Smooth muscle cell (in vitro differentiated cells): ENCODE measurements at regions not wholly inside any gene's neighbourhood (a gene's known extent, or its start where the extent isn't known, plus 50 kb on each side); places are given as distances from the start of the nearest gene placed in this dataset.

Experiments
- DNase-seq: peaks from one replicate; lab custom pipeline; 2025; ENCODE audit not compliant: unreplicated experiment; lab: John Stamatoyannopoulos, UW
- H2AFZ ChIP-seq: fragments of 200-600 bp; sonication (generic); 2 replicates; pipeline ENCODE4 v1.6.0; 2016; ENCODE audit warnings: antibody characterized with exemption, low read depth, mild to moderate bottlenecking
- H3F3A ChIP-seq: fragments of 200-600 bp; sonication (generic); 2 replicates; pipeline ENCODE4 v1.6.0; 2017; ENCODE audit warnings: antibody characterized with exemption, low read depth
- H3K27ac ChIP-seq: fragments of 200-600 bp; sonication (generic); 2 replicates; pipeline ENCODE4 v1.5.1; 2016; ENCODE audit warnings: low read depth, mild to moderate bottlenecking
- H3K27me3 ChIP-seq: fragments of 200-600 bp; sonication (generic); 2 replicates; pipeline ENCODE4 v1.6.1; 2016; ENCODE audit warnings: low read depth, mild to moderate bottlenecking
- H3K36me3 ChIP-seq: fragments of 200-600 bp; sonication (generic); 2 replicates; pipeline ENCODE4 v1.5.1; 2016; ENCODE audit warnings: low read depth
- H3K4me1 ChIP-seq: fragments of 200-600 bp; sonication (generic); 2 replicates; pipeline ENCODE4 v1.5.1; 2016; ENCODE audit warnings: low read depth
- H3K4me2 ChIP-seq: fragments of 200-600 bp; sonication (generic); 2 replicates; pipeline ENCODE4 v1.6.0; 2016; ENCODE audit warnings: mild to moderate bottlenecking
- H3K4me3 ChIP-seq: fragments of 200-600 bp; sonication (generic); 2 replicates; pipeline ENCODE4 v1.5.1; 2016; ENCODE audit warnings: mild to moderate bottlenecking
- H3K79me2 ChIP-seq: fragments of 200-600 bp; sonication (generic); 2 replicates; pipeline ENCODE4 v1.6.0; 2016; ENCODE audit warnings: low read depth, mild to moderate bottlenecking
- H3K9ac ChIP-seq: fragments of 200-600 bp; sonication (generic); 2 replicates; pipeline ENCODE4 v1.6.0; 2016; ENCODE audit warnings: low read depth
- H3K9me3 ChIP-seq: fragments of 200-600 bp; sonication (generic); replicated peaks from 2 replicates; pipeline ENCODE4 v1.5.1; 2016; ENCODE audit warnings: low read depth
- H4K20me1 ChIP-seq: fragments of 200-600 bp; sonication (generic); 2 replicates; pipeline ENCODE4 v1.6.0; 2016; ENCODE audit warnings: low read depth
- WGBS: methylation state at CpG from one replicate; pipeline ENCODE4 v1.1.7; 2016; ENCODE audit warnings: low lambda C conversion rate; 5-methylcytosine and 5-hydroxymethylcytosine counted together
- TF ChIP-seq, protein P1 (sequence below): fragments of 200-600 bp; sonication (generic); IDR thresholded peaks from 2 replicates; pipeline ENCODE4 v1.5.1; 2017; ENCODE audit warnings: borderline replicate concordance, mild to moderate bottlenecking, antibody characterized with exemption; ENCODE audit not compliant: insufficient read depth, poor library complexity, severe bottlenecking

DNA sequence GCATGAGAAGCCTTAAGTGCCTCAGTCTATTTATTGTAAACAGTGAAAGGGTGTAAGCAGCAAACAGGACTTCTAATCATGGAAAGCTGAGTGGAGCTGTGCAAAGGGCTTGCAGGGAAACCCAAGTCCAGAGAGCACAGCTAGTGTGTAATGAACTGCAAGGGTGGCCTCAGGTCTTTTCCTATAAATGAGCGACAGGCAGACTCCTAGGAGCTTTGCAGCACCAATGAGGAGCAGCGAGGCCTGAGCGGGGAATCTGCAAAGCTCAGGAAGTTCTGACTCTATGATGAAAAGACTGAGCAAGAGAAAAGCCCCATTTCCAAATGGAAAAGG, 250.1 kb upstream of the MAP3K1 start:
- 45% methylated on average over 3 of the region's 3 CpGs for WGBS
- H3F3A ChIP-seq, result no peaks in the 10 kb centered on the region
- DNase-seq, result no peak
- peak overlapping the region; percentile 39 for H3K4me2 ChIP-seq
- no peaks in the 10 kb centered on the region for H4K20me1 ChIP-seq
- no peaks in the 10 kb centered on the region for H3K36me3 ChIP-seq
- H3K27ac ChIP-seq, result peak overlapping the region; percentile 53
- H3K4me1 ChIP-seq, result peaks cover 9% of the 10 kb centered on the region
- TF ChIP-seq, protein P1, sequence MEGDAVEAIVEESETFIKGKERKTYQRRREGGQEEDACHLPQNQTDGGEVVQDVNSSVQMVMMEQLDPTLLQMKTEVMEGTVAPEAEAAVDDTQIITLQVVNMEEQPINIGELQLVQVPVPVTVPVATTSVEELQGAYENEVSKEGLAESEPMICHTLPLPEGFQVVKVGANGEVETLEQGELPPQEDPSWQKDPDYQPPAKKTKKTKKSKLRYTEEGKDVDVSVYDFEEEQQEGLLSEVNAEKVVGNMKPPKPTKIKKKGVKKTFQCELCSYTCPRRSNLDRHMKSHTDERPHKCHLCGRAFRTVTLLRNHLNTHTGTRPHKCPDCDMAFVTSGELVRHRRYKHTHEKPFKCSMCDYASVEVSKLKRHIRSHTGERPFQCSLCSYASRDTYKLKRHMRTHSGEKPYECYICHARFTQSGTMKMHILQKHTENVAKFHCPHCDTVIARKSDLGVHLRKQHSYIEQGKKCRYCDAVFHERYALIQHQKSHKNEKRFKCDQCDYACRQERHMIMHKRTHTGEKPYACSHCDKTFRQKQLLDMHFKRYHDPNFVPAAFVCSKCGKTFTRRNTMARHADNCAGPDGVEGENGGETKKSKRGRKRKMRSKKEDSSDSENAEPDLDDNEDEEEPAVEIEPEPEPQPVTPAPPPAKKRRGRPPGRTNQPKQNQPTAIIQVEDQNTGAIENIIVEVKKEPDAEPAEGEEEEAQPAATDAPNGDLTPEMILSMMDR, result no peak
- no peak overlapping the region for H2AFZ ChIP-seq
- no peaks in the 10 kb centered on the region for H3K27me3 ChIP-seq
- no peak overlapping the region for H3K9ac ChIP-seq
- no peaks in the 10 kb centered on the region for H3K9me3 ChIP-seq
- H3K79me2 ChIP-seq, result no peaks in the 10 kb centered on the region
- H3K4me3 ChIP-seq, result no peak overlapping the region

DNA sequence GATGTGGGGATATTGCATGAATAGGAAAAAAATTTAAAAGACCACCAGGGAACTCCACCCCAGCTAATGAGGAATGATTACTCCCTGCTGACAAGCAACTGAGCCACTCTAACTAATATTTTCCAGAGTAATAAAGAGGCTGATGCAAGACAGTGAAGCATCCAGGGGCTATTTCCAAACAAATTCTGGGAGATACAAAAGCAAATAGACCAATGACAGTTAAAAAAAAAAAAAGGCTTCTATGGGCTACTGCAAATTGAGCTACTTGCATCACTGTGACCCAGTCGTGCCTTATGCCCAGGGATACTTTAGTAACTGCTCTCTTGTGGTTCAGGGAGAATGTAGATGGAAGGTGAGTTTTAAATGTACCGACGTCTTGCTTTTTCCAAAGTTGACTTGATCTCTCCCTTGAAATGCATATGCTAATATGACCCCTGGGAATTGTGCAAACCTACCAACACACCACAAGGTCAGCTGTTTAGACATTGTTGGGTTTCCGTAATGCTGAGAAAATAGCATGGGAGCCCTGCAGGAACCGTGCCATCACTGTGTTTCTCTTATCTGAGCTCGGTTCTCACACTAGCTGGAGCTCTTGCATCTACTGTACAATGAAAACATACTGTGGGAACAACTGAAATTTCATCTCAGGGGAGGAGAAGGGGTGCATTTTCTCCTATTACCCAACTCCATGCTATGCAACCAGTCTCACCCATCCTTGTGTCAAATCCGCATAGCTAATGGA, 250.6 kb upstream of the MAP3K1 start:
- TF ChIP-seq, protein P1, result no peak
- Histone ChIP-seq H3K4me3 (no peak overlapping the region), H3K79me2 (no peaks in the 10 kb centered on the region), H3K9me3 (no peaks in the 10 kb centered on the region), H3F3A (no peaks in the 10 kb centered on the region), H3K4me1 (peaks cover 9% of the 10 kb centered on the region), H3K9ac (no peak overlapping the region), H3K4me2 (peak overlapping the region; percentile 39), H2AFZ (peak overlapping the region; percentile 16), H3K27me3 (no peaks in the 10 kb centered on the region), H4K20me1 (no peaks in the 10 kb centered on the region), H3K36me3 (no peaks in the 10 kb centered on the region), H3K27ac (peak overlapping the region; percentile 53)
- 50% methylated on average over 7 of the region's 7 CpGs for WGBS
- no peak for DNase-seq

DNA sequence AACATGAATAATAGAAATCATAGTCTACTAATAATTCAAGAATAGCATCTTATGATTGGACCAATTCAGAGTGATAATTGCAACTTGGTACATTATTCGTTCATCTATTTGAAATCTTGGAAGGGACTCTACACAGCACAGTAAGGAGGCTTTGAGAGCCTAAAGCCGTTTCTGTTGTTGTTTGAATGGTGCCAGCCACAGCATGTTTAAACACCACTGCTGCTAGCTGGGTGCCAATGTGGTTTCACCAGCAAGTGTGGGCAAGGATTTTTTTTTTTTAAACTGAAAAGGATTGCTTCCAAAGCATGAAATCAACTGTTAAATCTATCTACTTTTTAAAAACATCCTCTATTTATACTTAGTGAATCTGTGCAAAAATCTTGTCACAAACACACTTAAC, 253.9 kb upstream of the MAP3K1 start:
- H3K9ac ChIP-seq, result no peak overlapping the region
- no peaks in the 10 kb centered on the region for H3K27me3 ChIP-seq
- H3K79me2 ChIP-seq, result no peaks in the 10 kb centered on the region
- WGBS, result 85% methylated on average over 2 of the region's 2 CpGs
- H3K9me3 ChIP-seq, result no peaks in the 10 kb centered on the region
- TF ChIP-seq, protein P1, result no peak
- no peak overlapping the region for H3K4me2 ChIP-seq
- H4K20me1 ChIP-seq, result no peaks in the 10 kb centered on the region
- no peak for DNase-seq
- H3K4me3 ChIP-seq, result no peak overlapping the region
- H3K36me3 ChIP-seq, result no peaks in the 10 kb centered on the region
- peaks cover 2% of the 10 kb centered on the region for H3F3A ChIP-seq
- peaks cover 4% of the 10 kb centered on the region for H3K4me1 ChIP-seq
- no peak overlapping the region for H2AFZ ChIP-seq
- no peak overlapping the region for H3K27ac ChIP-seq

DNA sequence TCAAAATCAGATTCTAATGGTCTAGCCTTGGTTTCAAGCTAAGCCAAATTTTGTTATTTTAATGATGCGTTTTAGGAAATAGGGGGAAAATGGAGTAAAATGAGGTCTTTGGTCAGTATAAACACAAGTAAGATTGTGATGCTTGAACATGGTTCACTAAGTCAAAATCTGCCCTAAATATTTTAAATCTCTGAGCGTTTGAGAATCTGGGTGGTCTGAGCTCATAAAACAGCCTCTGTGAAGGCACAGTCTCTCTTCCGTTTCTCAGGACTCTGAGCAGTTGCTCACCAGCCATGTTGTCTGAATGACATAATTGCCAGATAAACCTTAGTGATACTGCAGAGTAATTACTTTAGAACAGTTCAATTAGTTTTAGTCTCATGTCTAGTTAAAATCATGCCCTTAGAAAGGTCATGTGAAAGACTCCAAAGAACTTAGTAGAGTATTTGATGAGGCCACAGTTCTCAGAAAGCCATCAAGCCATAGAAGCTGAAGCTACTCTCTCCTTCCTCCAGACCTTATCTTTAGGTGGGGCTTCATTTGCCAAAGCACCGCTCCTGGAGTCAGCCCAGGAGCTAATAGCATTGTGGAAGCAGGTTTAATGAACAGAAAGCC, 257.1 kb upstream of the MAP3K1 start:
- no peaks in the 10 kb centered on the region for H3K79me2 ChIP-seq
- H3K4me3 ChIP-seq, result no peak overlapping the region
- H3F3A ChIP-seq, result peaks cover 2% of the 10 kb centered on the region
- H3K4me2 ChIP-seq, result no peak overlapping the region
- H4K20me1 ChIP-seq, result no peaks in the 10 kb centered on the region
- H3K9ac ChIP-seq, result no peak overlapping the region
- DNase-seq, result no peak
- TF ChIP-seq, protein P1, result no peak
- H3K9me3 ChIP-seq, result no peaks in the 10 kb centered on the region
- H3K27ac ChIP-seq, result no peak overlapping the region
- 51% methylated on average over 4 of the region's 4 CpGs for WGBS
- no peaks in the 10 kb centered on the region for H3K4me1 ChIP-seq
- peak overlapping the region; percentile 8 for H2AFZ ChIP-seq
- no peaks in the 10 kb centered on the region for H3K36me3 ChIP-seq
- no peaks in the 10 kb centered on the region for H3K27me3 ChIP-seq
